GM12878 (cell line): ENCODE measurements at regions not wholly inside any gene's neighbourhood (a gene's known extent, or its start where the extent isn't known, plus 50 kb on each side); places are given as distances from the start of the nearest gene placed in this dataset.

ENCODE experiments used
- ATAC-seq: fragments of 200-7000 bp; cut with Tn5 transposase; 3 replicates; pipeline ENCODE4 v1.9.1; 2020; ENCODE audit warnings: mild to moderate bottlenecking, moderate library complexity
- BruUV-seq: library from RNA; stranded (reverse); fragments of 400-500 nt; replicated peaks from 2 replicates; lab custom pipeline; 2021; lab: Mats Ljungman, UMichigan
- CTCF ChIA-PET: fragments of 300-600 bp; sonication (Branson Sonifier 250); formaldehyde crosslinking; extraction: SDS; loops from one replicate; lab custom pipeline; 2021; ENCODE audit warnings: inconsistent platforms; lab: Yijun Ruan, JAX
- POLR2A ChIA-PET: fragments of 350-600 bp; formaldehyde crosslinking; extraction: SDS; loops from one replicate; lab custom pipeline; 2021; ENCODE audit warnings: inconsistent platforms; lab: Charles Lee
- RAD21 ChIA-PET: fragments of 300-600 bp; sonication (Branson Sonifier 250); formaldehyde crosslinking; loops from one replicate; lab custom pipeline; 2023; ENCODE audit warnings: antibody characterized with exemption; ENCODE audit not compliant: unreplicated experiment; lab: Charles Lee
- SMC1A ChIA-PET: fragments of 300-600 bp; sonication (Branson Sonifier 250); formaldehyde crosslinking; loops from one replicate; lab custom pipeline; 2023; ENCODE audit not compliant: unreplicated experiment, uncharacterized antibody; lab: Charles Lee
- DNase-seq: peaks from one replicate; pipeline ENCODE4 v3.0.0-alpha.2; 2011; ENCODE audit warnings: low read depth, low spot score
- FAIRE-seq: peaks from 3 replicates; lab custom pipeline; 2011; peaks lifted over from hg19 to GRCh38; lab: Jason Lieb, UNC
- H2AFZ ChIP-seq: 2 replicates; pipeline ENCODE4 v1.6.0; 2011; ENCODE audit warnings: low read depth, low read length, control low read depth; ENCODE audit not compliant: control insufficient read depth
- H3K27ac ChIP-seq: 2 replicates; pipeline ENCODE4 v1.5.1; 2011; ENCODE audit warnings: control low read depth; ENCODE audit not compliant: control insufficient read depth, insufficient read depth
- H3K27me3 ChIP-seq, 2 experiments: replicated peaks in 1 of 2; 2 replicates each; pipeline versions ENCODE4 v1.6.0 to v1.6.1; 2011; ENCODE audit warnings: low read length in 1 of 2; ENCODE audit not compliant: control insufficient read depth in 2 of 2, insufficient read depth in 2 of 2
- H3K36me3 ChIP-seq, 2 experiments: 2 replicates each; pipeline ENCODE4 v1.5.1; 2011; ENCODE audit warnings: low read length in 1 of 2; ENCODE audit not compliant: control insufficient read depth in 2 of 2, insufficient read depth in 2 of 2
- H3K4me1 ChIP-seq: 2 replicates; pipeline ENCODE4 v1.6.1; 2011; ENCODE audit warnings: mild to moderate bottlenecking, low read length, moderate library complexity, mixed read lengths; ENCODE audit not compliant: control insufficient read depth, insufficient read depth
- H3K4me2 ChIP-seq: 2 replicates; pipeline ENCODE4 v1.6.0; 2011; ENCODE audit warnings: control low read depth; ENCODE audit not compliant: control insufficient read depth, insufficient read depth
- H3K4me3 ChIP-seq: fragments of 200-600 bp; sonication (generic); 2 replicates; pipeline ENCODE4 v1.5.1; 2016
- H3K79me2 ChIP-seq: 2 replicates; pipeline ENCODE4 v1.6.0; 2011; ENCODE audit warnings: low read length; ENCODE audit not compliant: control insufficient read depth, insufficient read depth
- H3K9ac ChIP-seq: 2 replicates; pipeline ENCODE4 v1.8.0; 2011; ENCODE audit warnings: low read length, control low read depth, mixed read lengths; ENCODE audit not compliant: control insufficient read depth, insufficient read depth
- H3K9me3 ChIP-seq: replicated peaks from 3 replicates; pipeline ENCODE4 v1.5.1; 2011; ENCODE audit warnings: mild to moderate bottlenecking, low read length; ENCODE audit not compliant: control insufficient read depth, insufficient read depth
- H4K20me1 ChIP-seq: 2 replicates; pipeline ENCODE4 v1.6.0; 2011; ENCODE audit not compliant: control insufficient read depth, insufficient read depth
- ASH2L ChIP-seq: fragments of 300-600, 200-600 bp; sonication (generic); IDR thresholded peaks from 2 replicates; pipeline ENCODE4 v1.6.1; 2017; ENCODE audit warnings: low read depth, mild to moderate bottlenecking, borderline replicate concordance
- ATF2 ChIP-seq: IDR thresholded peaks from 2 replicates; pipeline ENCODE4 v1.6.1; 2012; ENCODE audit warnings: low read length, inconsistent platforms
- CHD2 ChIP-seq: IDR thresholded peaks from 2 replicates; pipeline ENCODE4 v1.6.1; 2011; ENCODE audit warnings: low read depth, low read length, improper control_type of control experiment, borderline replicate concordance
- EP300 ChIP-seq, 2 experiments: fragments of 150-350 bp in 1 of 2; IDR thresholded peaks; 2 replicates each; pipeline ENCODE4 v1.6.1; 2011 to 2012; ENCODE audit warnings: low read depth in 2 of 2, low read length in 2 of 2, borderline replicate concordance in 1 of 2, improper control_type of control experiment in 1 of 2, inconsistent platforms in 1 of 2; ENCODE audit not compliant: control insufficient read depth in 1 of 2
- POU2F2 ChIP-seq: IDR thresholded peaks from 3 replicates; pipeline ENCODE4 v1.6.1; 2011; ENCODE audit warnings: low read depth, mild to moderate bottlenecking, low read length, borderline replicate concordance
- WGBS: methylation state at CpG from one replicate; pipeline ENCODE4 v1.1.6; 2016; ENCODE audit warnings: low lambda C conversion rate; ENCODE audit not compliant: insufficient replicate concordance, insufficient coverage; ENCODE audit errors: missing lambda C conversion rate; 5-methylcytosine and 5-hydroxymethylcytosine counted together
- in situ Hi-C: fragments of 300-500 bp; cut with MboI; formaldehyde crosslinking; loops from 9 replicates; pipeline ENCODE4 v1.14.3; 2018; ENCODE audit warnings: mixed read lengths
- intact Hi-C: fragments of 100-400 bp; cut with micrococcal nuclease; formaldehyde crosslinking; loops from one replicate; pipeline ENCODE4 v1.14.2; 2022; ENCODE audit not compliant: unreplicated experiment

DNA sequence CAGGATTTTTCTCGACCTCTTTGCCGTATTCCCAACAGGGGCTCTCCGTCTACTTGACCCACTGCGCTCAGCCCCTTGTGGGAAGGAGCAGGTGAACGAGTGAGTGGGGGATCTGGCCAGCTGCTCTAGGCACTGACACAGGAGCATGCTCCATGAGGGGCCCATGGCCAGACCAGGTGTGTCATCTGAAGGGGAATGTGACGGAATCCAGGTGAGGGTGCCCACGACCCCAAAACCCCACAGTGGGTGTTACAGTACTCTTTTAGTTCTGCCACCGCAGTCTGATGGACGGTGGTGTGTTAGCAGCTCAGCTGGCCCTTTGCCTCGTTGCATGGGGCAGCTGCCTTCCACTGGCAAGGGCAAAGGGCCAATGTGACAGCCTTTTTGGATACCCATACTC is 601.4 kb upstream of the NCAM2 start:
- in situ Hi-C loops, result no loop called here
- SMC1A ChIA-PET, result no interaction called here
- FAIRE-seq, result no peak
- CTCF ChIA-PET, result no interaction called here
- POLR2A ChIA-PET, result no interaction called here
- RAD21 ChIA-PET, result no interaction called here
- Histone ChIP-seq H3K4me2 (no peak overlapping the region), H3K27me3 (no peaks in the 10 kb centered on the region), H4K20me1 (no peaks in the 10 kb centered on the region), H3K79me2 (no peaks in the 10 kb centered on the region)
- WGBS, result 11% methylated on average over 10 of the region's 10 CpGs
- TF ChIP-seq ASH2L (no peak), CHD2 (no peak)
- TF ChIP-seq, all 136 proteins: peak for 0
- DNase-seq, result no peak
- Histone ChIP-seq H3K4me3 (no peak overlapping the region), H2AFZ (no peak overlapping the region), H3K9ac (no peak overlapping the region), H3K4me1 (no peaks in the 10 kb centered on the region), H3K36me3 (no peaks in the 10 kb centered on the region), H3K27ac (no peak overlapping the region), H3K9me3 (no peaks in the 10 kb centered on the region)
- BruUV-seq, result no TSS peak
- intact Hi-C loops, result no loop called here
- ATAC-seq, result no peak

- H3K4me3 ChIP-seq, result no peak overlapping the region
- H3K36me3 ChIP-seq, result no peaks in the 10 kb centered on the region
- SMC1A ChIA-PET, result no interaction called here
- FAIRE-seq (no peak), DNase-seq (no peak), ATAC-seq (no peak)
- no peak overlapping the region for H3K4me2 ChIP-seq
- H3K4me1 ChIP-seq, result no peaks in the 10 kb centered on the region
- intact Hi-C loops (no loop called here), in situ Hi-C loops (no loop called here)
- H4K20me1 ChIP-seq, result no peaks in the 10 kb centered on the region
- no peak overlapping the region for H2AFZ ChIP-seq
- CTCF ChIA-PET, result no interaction called here
- BruUV-seq, result no TSS peak
- no peaks in the 10 kb centered on the region for H3K9me3 ChIP-seq
- H3K27me3 ChIP-seq, result no peaks in the 10 kb centered on the region
- POLR2A ChIA-PET, result no interaction called here
- RAD21 ChIA-PET, result no interaction called here
- H3K9ac ChIP-seq, result no peak overlapping the region
- no peak overlapping the region for H3K27ac ChIP-seq
- H3K79me2 ChIP-seq, result no peaks in the 10 kb centered on the region
- TF ChIP-seq POU2F2, result no peak
- no peak for TF ChIP-seq EP300 (IDR thresholded peaks at IDR 0.05; ENCODE audit: borderline replicate concordance in 1 of 2, control insufficient read depth in 1 of 2, low read depth in 2 of 2, low read length in 2 of 2)
- TF ChIP-seq ATF2, result no peak
- WGBS, result 45% methylated on average over 6 of the region's 6 CpGs
These were observed 593.3 kb upstream of the NCAM2 start for GRCh38 chr21:20404915-20405314.
